ENCODE measurements at regions not wholly inside any gene's neighbourhood (a gene's known extent, or its start where the extent isn't known, plus 50 kb on each side); places are given as distances from the start of the nearest gene placed in this dataset.

DNA sequence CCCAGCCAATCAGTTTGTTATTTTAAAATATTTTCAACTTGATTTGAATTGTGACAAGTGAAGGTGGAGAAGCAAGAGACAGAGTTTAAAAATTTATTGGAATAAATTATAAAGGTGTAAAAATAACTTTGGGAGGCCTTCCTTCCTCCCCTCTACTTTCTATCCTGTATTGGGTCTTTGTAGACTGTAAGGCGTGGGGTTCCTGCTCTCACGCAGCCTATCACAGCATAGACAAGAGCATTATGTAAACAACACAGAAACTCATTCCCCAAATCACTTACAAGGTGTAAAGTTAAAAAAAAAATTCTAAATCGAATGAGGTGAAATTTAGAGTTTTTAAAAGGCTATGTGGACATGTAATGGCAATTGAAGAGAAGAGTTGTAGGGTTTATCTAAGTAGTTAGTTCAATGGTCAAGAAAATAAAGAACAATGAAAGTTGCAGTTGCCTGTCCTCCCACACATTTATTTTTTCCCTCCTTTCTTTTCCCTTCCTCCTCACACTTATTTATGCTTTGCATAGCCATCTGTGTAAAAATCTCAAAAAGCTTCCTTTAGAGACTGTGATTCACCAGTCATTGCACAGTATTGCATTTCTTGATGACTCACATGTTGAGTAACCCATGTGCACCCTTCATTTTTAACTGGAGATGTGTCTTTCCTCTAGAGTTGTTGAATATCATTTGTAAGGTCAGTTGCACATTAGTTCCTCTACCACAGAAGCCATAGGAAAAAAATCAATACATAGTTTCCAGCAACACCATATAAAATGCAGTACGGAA is 242.2 kb downstream of the PTPRC start:
- WGBS, 2 donors (ENCODE audit: extremely low coverage in 2 of 2, insufficient read length in 2 of 2, insufficient replicate concordance in 1 of 2) = no CpG with 5 or more reads among the region's 4 CpGs
- Histone ChIP-seq H3K9ac (ENCODE audit: low read depth, low read length, poor library complexity) (no peak overlapping the region), H3K4me2 (ENCODE audit: insufficient read depth, low read length, poor library complexity, severe bottlenecking) (no peak overlapping the region)

DNA sequence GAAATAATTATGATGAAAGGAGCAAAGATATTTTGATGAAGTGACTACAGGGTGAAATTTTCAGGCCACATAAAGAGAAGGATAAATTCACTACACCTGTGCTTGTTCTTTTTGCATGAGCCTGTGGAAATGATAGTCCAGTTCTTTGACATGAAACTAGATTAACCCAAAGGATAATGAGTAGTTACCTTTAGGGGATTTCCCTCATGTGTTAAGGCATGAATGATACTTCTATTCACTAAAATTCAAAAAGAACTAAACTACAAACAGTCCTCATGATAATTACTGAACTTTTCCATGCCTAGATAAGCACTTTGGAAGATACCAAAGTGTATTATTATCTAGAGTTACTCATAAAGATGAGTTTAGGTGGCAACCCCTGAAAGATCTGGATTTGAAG is 244.3 kb downstream of the PTPRC start:
- Histone ChIP-seq H3K4me2 (ENCODE audit: insufficient read depth, low read length, poor library complexity, severe bottlenecking) (no peak overlapping the region), H3K79me1 (ENCODE audit: low read depth, low read length) (no peaks in the 10 kb centered on the region), H2AFZ (ENCODE audit: low read length) (no peak overlapping the region), H2BK120ac (ENCODE audit: low read depth, low read length) (no peak overlapping the region), H3K9ac (ENCODE audit: low read depth, low read length, poor library complexity) (no peak overlapping the region), H3K9me3 (replicated peaks in 1 of 2; ENCODE audit: control insufficient read depth in 2 of 2, insufficient read depth in 1 of 2, low read depth in 1 of 2, low read length in 2 of 2) (peaks cover 0 to 3% of the 10 kb centered on the region in 2 donors), H3K27me3 (ENCODE audit: control insufficient read depth in 3 of 3, insufficient read depth in 3 of 3, low read depth in 1 of 3, low read length in 3 of 3) (no peaks in the 10 kb centered on the region), H4K91ac (ENCODE audit: low read depth, low read length, poor library complexity) (no peak overlapping the region), H3K4ac (ENCODE audit: low read length) (no peak overlapping the region), H2BK5ac (ENCODE audit: low read length) (no peak overlapping the region), H2BK12ac (ENCODE audit: low read length) (no peak overlapping the region), H3K36me3 (replicated peaks in 1 of 2; ENCODE audit: control insufficient read depth in 2 of 2, insufficient read depth in 2 of 2, low read length in 2 of 2) (peaks cover 0 to 48% of the 10 kb centered on the region in 2 donors), H2AK5ac (ENCODE audit: low read depth, low read length) (no peak overlapping the region), H4K8ac (ENCODE audit: low read depth, low read length) (no peak overlapping the region), H3K14ac (ENCODE audit: low read length) (no peak overlapping the region), H3K27ac (replicated peaks; ENCODE audit: low read length) (no peak overlapping the region), H3K23ac (ENCODE audit: low read depth, low read length, poor library complexity) (no peak overlapping the region), H3K18ac (ENCODE audit: low read length) (no peak overlapping the region), H2BK15ac (ENCODE audit: low read length) (no peak overlapping the region), H3K4me3 (ENCODE audit: low read length in 2 of 2) (no peak overlapping the region), H3K4me1 (ENCODE audit: control insufficient read depth in 2 of 2, insufficient read depth in 1 of 2, low read depth in 1 of 2, low read length in 2 of 2) (no peaks in the 10 kb centered on the region)
- no peak for DNase-seq (ENCODE audit: low spot score)

More for the DNA sequence above, 242.2 kb downstream of the PTPRC start:
- H2BK15ac ChIP-seq (ENCODE audit: low read length) = no peak overlapping the region
- no peak overlapping the region for H3K4ac ChIP-seq (ENCODE audit: low read length)
- H2BK120ac ChIP-seq (ENCODE audit: low read depth, low read length) = no peak overlapping the region
- DNase-seq (ENCODE audit: low spot score) = no peak
- H2AK5ac ChIP-seq (ENCODE audit: low read depth, low read length) = no peak overlapping the region
- H3K79me1 ChIP-seq (ENCODE audit: low read depth, low read length) = no peaks in the 10 kb centered on the region
- peaks cover 2% of the 10 kb centered on the region in 2 donors for H3K4me1 ChIP-seq (ENCODE audit: control insufficient read depth in 2 of 2, insufficient read depth in 1 of 2, low read depth in 1 of 2, low read length in 2 of 2)
- H4K91ac ChIP-seq (ENCODE audit: low read depth, low read length, poor library complexity) = no peak overlapping the region
- peaks cover 0 to 3% of the 10 kb centered on the region in 2 donors for H3K9me3 ChIP-seq (replicated peaks in 1 of 2; ENCODE audit: control insufficient read depth in 2 of 2, insufficient read depth in 1 of 2, low read depth in 1 of 2, low read length in 2 of 2)
- no peak overlapping the region for H2AFZ ChIP-seq (ENCODE audit: low read length)
- H3K14ac ChIP-seq (ENCODE audit: low read length) = no peak overlapping the region
- H2BK5ac ChIP-seq (ENCODE audit: low read length) = no peak overlapping the region
- no peaks in the 10 kb centered on the region for H3K27me3 ChIP-seq (ENCODE audit: control insufficient read depth in 3 of 3, insufficient read depth in 3 of 3, low read depth in 1 of 3, low read length in 3 of 3)
- no peak overlapping the region for H3K27ac ChIP-seq (replicated peaks; ENCODE audit: low read length)
- no peak overlapping the region for H4K8ac ChIP-seq (ENCODE audit: low read depth, low read length)
- peaks cover 0 to 52% of the 10 kb centered on the region in 2 donors for H3K36me3 ChIP-seq (replicated peaks in 1 of 2; ENCODE audit: control insufficient read depth in 2 of 2, insufficient read depth in 2 of 2, low read length in 2 of 2)
- H3K4me3 ChIP-seq (ENCODE audit: low read length in 2 of 2) = no peak overlapping the region
- H2BK12ac ChIP-seq (ENCODE audit: low read length) = no peak overlapping the region
- H3K18ac ChIP-seq (ENCODE audit: low read length) = no peak overlapping the region
- no peak overlapping the region for H3K23ac ChIP-seq (ENCODE audit: low read depth, low read length, poor library complexity)

DNA sequence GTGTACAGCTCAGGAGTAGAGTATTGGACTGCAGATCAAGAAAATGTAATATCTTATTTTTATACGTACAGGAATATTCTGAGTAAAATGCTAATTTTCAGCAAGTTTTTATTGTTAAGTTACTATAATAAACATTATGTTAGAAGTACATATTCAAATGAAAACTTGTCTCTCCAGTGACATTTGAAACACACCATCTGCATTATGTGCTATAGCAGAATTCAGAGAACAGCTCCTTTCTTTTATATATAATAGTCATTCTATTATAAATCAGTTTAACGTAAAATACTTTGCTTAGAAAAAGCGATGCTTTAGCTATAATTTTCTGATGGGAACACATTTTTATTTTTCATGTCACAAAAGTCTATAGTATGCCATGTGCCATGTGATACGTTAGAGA is 249.0 kb downstream of the PTPRC start:
- no CpG with 5 or more reads among the region's 4 CpGs for WGBS, 2 donors (ENCODE audit: extremely low coverage in 2 of 2, insufficient read length in 2 of 2, insufficient replicate concordance in 1 of 2)
- H3K4ac ChIP-seq (ENCODE audit: low read length) = no peak overlapping the region
- no peak overlapping the region for H2AFZ ChIP-seq (ENCODE audit: low read length)
- H3K27me3 ChIP-seq (ENCODE audit: control insufficient read depth in 3 of 3, insufficient read depth in 3 of 3, low read depth in 1 of 3, low read length in 3 of 3) = no peaks in the 10 kb centered on the region
- no peak overlapping the region for H4K8ac ChIP-seq (ENCODE audit: low read depth, low read length)
- peaks cover 0 to 35% of the 10 kb centered on the region in 2 donors for H3K36me3 ChIP-seq (replicated peaks in 1 of 2; ENCODE audit: control insufficient read depth in 2 of 2, insufficient read depth in 2 of 2, low read length in 2 of 2)
- no peak overlapping the region for H2BK12ac ChIP-seq (ENCODE audit: low read length)
- H3K4me1 ChIP-seq (ENCODE audit: control insufficient read depth in 2 of 2, insufficient read depth in 1 of 2, low read depth in 1 of 2, low read length in 2 of 2) = no peaks in the 10 kb centered on the region
- no peak overlapping the region for H3K9ac ChIP-seq (ENCODE audit: low read depth, low read length, poor library complexity)
- H3K23ac ChIP-seq (ENCODE audit: low read depth, low read length, poor library complexity) = no peak overlapping the region
- no peak overlapping the region for H2BK15ac ChIP-seq (ENCODE audit: low read length)
- H4K91ac ChIP-seq (ENCODE audit: low read depth, low read length, poor library complexity) = no peak overlapping the region
- H3K4me3 ChIP-seq (ENCODE audit: low read length in 2 of 2) = no peak overlapping the region
- no peaks in the 10 kb centered on the region for H3K9me3 ChIP-seq (replicated peaks in 1 of 2; ENCODE audit: control insufficient read depth in 2 of 2, insufficient read depth in 1 of 2, low read depth in 1 of 2, low read length in 2 of 2)
- no peak overlapping the region for H2BK5ac ChIP-seq (ENCODE audit: low read length)
- H3K18ac ChIP-seq (ENCODE audit: low read length) = no peak overlapping the region
- no peak overlapping the region for H3K27ac ChIP-seq (replicated peaks; ENCODE audit: low read length)
- H3K79me1 ChIP-seq (ENCODE audit: low read depth, low read length) = no peaks in the 10 kb centered on the region
- no peak for DNase-seq (ENCODE audit: low spot score)
- H3K4me2 ChIP-seq (ENCODE audit: insufficient read depth, low read length, poor library complexity, severe bottlenecking) = no peak overlapping the region
- no peak overlapping the region for H2AK5ac ChIP-seq (ENCODE audit: low read depth, low read length)
- H2BK120ac ChIP-seq (ENCODE audit: low read depth, low read length) = no peak overlapping the region
- H3K14ac ChIP-seq (ENCODE audit: low read length) = no peak overlapping the region

DNA sequence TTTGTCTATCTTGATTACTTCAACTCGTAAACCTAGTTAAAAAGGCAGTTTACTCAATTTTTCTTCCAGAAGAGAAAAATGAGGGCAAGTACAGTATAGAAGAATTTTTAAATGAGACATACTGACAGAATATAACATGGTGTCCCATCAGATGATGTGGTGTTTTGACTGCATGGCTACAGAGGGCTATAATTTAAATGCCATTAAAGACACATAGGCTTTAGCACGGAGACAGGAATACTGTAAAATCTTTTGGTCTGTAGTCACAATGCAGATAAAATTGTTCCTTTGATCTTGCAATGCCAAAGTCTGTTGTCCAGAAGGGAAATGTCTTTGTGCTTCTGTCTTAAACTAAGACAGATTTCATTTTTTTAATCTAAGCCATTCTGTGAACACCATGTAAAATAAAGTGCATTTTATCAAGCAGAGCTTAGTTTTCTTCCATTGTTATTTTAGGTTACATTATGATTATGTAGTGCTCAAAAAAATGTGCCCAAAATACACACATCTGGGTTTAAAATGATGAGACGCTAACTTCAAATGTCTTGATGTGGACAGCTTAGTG is 249.6 kb downstream of the PTPRC start:
- DNase-seq (ENCODE audit: low spot score) = no peak
- H3K4me1 ChIP-seq (ENCODE audit: control insufficient read depth in 2 of 2, insufficient read depth in 1 of 2, low read depth in 1 of 2, low read length in 2 of 2) = no peaks in the 10 kb centered on the region
- no peak overlapping the region for H4K91ac ChIP-seq (ENCODE audit: low read depth, low read length, poor library complexity)
- H3K27ac ChIP-seq (replicated peaks; ENCODE audit: low read length) = no peak overlapping the region
- H3K4me3 ChIP-seq (ENCODE audit: low read length in 2 of 2) = no peak overlapping the region
- no peak overlapping the region for H3K9ac ChIP-seq (ENCODE audit: low read depth, low read length, poor library complexity)
- no peak overlapping the region for H3K18ac ChIP-seq (ENCODE audit: low read length)
- no peak overlapping the region for H2BK120ac ChIP-seq (ENCODE audit: low read depth, low read length)
- H2AFZ ChIP-seq (ENCODE audit: low read length) = no peak overlapping the region
- no peak overlapping the region for H2BK5ac ChIP-seq (ENCODE audit: low read length)
- no peak overlapping the region for H3K23ac ChIP-seq (ENCODE audit: low read depth, low read length, poor library complexity)
- WGBS, 2 donors (ENCODE audit: extremely low coverage in 2 of 2, insufficient read length in 2 of 2, insufficient replicate concordance in 1 of 2) = no CpG with 5 or more reads among the region's 3 CpGs
- no peak overlapping the region for H2BK12ac ChIP-seq (ENCODE audit: low read length)
- H3K79me1 ChIP-seq (ENCODE audit: low read depth, low read length) = no peaks in the 10 kb centered on the region
- peaks cover 0 to 38% of the 10 kb centered on the region in 2 donors for H3K36me3 ChIP-seq (replicated peaks in 1 of 2; ENCODE audit: control insufficient read depth in 2 of 2, insufficient read depth in 2 of 2, low read length in 2 of 2)
- H3K4me2 ChIP-seq (ENCODE audit: insufficient read depth, low read length, poor library complexity, severe bottlenecking) = no peak overlapping the region
- H4K8ac ChIP-seq (ENCODE audit: low read depth, low read length) = no peak overlapping the region
- H3K14ac ChIP-seq (ENCODE audit: low read length) = no peak overlapping the region
- no peaks in the 10 kb centered on the region for H3K27me3 ChIP-seq (ENCODE audit: control insufficient read depth in 3 of 3, insufficient read depth in 3 of 3, low read depth in 1 of 3, low read length in 3 of 3)
- H3K9me3 ChIP-seq (replicated peaks in 1 of 2; ENCODE audit: control insufficient read depth in 2 of 2, insufficient read depth in 1 of 2, low read depth in 1 of 2, low read length in 2 of 2) = no peaks in the 10 kb centered on the region
- H3K4ac ChIP-seq (ENCODE audit: low read length) = no peak overlapping the region
- H2AK5ac ChIP-seq (ENCODE audit: low read depth, low read length) = no peak overlapping the region
- no peak overlapping the region for H2BK15ac ChIP-seq (ENCODE audit: low read length)
